GM19324 (cell line): ENCODE measurements at regions not wholly inside any gene's neighbourhood (a gene's known extent, or its start where the extent isn't known, plus 50 kb on each side); places are given as distances from the start of the nearest gene placed in this dataset.
"Not testable (repeated sequence)": the region's sequence is repeated elsewhere in the genome, so short reads cannot be mapped to it uniquely, and the experiment has no call there.

Source experiments
- ATAC-seq: cut with Tn5 transposase; IDR thresholded peaks from one replicate; pipeline ENCODE4 v1.9.1; 2021; ENCODE audit warnings: mild to moderate bottlenecking, moderate library complexity; ENCODE audit not compliant: unreplicated experiment, low FRiP score

GRCh38 chr6:134622382-134623173 is 304.7 kb upstream of the SGK1 start:
- no peak for ATAC-seq

- no peak for ATAC-seq
These were observed 303.9 kb upstream of the SGK1 start for GRCh38 chr6:134621858-134622257.

GRCh38 chr6:134619789-134620188 is 301.9 kb upstream of the SGK1 start:
- no peak for ATAC-seq

DNA sequence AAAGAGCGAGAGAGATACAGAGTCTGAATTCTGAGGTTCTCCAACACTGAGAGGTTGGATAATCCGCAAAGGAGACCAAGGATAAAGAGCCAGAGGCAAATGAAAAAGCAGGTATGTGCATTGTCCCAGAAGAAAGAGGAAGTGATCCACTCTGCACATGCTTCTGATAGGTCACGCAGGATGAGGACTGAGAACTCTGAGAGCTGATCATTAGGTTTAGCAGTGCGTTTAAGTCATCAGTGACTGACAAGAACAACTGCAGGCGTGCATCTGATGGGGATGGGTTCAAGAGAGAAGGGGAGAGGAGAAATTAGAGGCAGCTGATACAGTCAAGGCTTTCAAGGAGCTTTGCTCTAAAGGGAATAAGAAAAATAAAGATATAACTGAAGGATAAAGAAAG is 301.2 kb upstream of the SGK1 start:
- peak; percentile 79 for ATAC-seq

DNA sequence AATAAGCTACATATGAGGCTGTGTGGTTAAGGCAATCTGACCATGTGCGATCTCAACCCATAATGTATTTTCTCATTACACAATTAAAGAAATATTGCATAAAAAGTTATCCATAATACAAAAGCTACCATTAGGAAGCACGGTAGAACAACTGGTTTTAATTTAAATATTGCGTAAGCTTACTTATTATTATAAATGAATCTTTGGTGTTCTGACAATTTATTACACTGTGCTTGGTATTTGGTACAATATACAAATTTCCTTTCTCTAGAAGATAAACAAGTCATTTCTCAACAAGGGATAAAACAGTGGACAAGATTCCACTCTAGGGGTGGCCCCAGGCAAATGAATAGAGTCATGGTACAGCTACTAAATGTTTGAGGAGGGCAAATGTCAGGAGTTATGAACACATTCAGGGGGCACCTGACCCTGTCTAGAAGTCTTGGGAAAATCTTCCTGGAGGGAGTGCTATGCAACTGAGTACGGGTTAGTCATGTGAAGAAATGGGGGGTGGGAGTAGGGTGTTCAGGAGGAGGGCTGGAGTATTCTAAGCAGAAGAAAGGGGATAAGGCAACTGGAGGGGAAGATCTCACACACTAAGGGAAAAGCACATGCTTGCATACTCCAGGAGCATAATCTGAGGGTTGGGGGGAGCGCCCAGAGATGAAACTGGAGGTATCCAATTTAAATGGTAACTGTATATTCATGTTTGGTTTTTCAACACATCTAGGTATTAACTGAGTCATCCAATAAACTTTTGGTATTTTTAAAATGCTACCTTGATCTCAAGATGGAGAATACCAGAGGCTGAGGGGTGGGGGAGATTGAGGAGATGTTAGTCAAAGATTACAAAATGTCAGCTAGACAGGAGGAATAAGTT is 296.9 kb upstream of the SGK1 start:
- ATAC-seq = no peak

GRCh38 chr6:134612128-134612527 is 294.2 kb upstream of the SGK1 start:
- ATAC-seq = not testable (repeated sequence)

- ATAC-seq = no peak
These were observed 292.5 kb upstream of the SGK1 start for GRCh38 chr6:134610411-134610810.

- no peak for ATAC-seq
These were observed 291.9 kb upstream of the SGK1 start for GRCh38 chr6:134609716-134610261.

DNA sequence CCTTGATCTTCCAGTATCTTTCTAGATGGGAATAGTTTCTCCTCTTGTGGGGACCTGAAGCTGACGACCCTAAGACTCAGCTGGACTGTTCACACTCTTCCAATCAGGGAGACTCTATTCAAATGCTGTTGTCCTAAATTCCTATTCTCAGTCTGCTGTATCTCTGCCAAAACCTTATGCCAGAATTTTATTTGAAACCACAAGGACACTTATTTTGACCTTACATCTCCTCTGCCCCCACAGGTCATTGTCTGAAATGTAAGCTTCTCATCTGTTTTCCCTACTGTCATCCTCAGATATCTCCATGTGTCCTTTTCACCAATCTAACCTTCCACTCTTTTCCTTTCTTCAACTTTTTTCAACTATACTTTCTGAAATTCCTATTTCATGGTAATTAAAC is 289.5 kb upstream of the SGK1 start:
- no peak for ATAC-seq

DNA sequence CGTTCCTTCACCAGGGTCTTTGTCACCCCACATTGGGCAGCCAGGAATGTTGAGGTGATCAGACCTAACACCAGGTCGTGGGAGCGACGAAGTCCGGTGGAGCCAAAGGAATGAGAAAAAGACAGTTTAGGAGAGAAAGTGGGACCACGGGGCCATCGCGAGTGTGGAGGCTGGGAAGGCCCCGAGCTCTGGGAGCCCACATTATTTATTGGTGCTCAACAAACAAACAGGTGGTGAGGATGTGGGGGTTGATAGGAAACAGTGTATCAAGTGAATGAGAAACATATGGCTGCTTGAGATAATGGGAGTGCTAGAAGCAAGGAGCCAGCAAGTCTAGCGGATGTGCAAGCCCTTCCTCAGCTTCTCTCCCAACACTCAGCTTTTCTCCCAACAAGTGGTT is 287.1 kb upstream of the SGK1 start:
- ATAC-seq = no peak

GRCh38 chr6:134604014-134604676 is 286.2 kb upstream of the SGK1 start:
- no peak for ATAC-seq

- no peak for ATAC-seq
These were observed 285.6 kb upstream of the SGK1 start for GRCh38 chr6:134603561-134603960.

- ATAC-seq = no peak
These were observed 284.2 kb upstream of the SGK1 start for GRCh38 chr6:134602123-134602522.

DNA sequence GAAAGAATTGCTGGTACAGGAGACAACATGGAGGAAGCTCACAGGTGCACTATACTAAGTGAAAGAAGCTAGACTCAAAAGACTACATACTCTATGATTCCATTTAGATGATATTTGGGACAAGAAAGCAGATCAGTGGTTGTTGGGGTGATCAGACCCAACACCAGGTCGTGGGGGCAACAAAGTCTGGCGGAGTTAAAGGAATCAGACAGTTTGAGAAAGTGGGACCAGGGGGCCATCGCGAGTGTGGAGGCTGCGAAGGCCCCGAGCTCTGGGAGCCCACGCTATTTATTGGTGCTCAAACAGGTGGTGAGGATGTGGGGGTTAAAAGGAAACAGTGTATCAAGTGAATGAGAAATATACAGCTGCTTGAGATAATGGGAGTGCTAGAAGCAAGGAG is 282.8 kb upstream of the SGK1 start:
- no peak for ATAC-seq

GRCh38 chr6:134599079-134599478 is 281.2 kb upstream of the SGK1 start:
- no peak for ATAC-seq

GRCh38 chr6:134596191-134596590 is 278.3 kb upstream of the SGK1 start:
- ATAC-seq = no peak

DNA sequence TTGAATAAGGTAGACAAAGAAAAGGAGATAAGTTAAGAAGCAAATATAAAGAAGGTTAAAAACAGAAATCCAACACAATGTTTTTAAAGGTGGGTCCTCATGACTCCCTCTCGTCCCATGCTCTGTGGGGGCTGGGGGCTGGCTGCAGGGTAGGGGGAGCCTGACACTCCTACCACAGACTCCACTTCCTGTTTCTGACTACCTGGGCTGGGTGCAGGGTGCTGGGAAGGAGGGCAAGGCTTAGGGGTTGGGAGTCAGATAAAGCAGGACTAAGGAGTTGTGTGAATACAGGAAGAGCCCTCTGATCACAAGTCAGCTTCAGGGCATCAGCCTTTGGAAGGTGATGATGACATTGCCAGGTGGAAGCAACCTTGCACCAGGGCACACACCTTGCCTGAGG is 277.0 kb upstream of the SGK1 start:
- no peak for ATAC-seq

DNA sequence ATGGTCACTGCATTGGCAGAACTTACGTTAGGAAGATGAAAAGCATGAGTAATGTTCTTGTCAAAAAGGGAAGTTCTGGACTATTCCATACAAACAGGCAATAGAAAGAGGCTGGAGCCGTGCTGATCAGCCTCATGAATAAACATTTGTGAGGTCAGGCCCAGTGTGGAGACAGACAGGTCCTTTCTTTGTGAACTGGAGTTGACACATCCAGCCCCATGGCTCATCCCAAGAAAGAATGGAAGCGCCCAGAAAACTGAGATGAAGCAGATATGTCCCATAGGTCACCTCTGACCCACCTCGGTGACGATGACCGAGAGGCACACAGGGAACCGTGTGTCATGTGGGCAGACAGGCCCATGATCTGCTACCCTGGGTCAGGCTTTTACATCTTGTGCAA is 276.0 kb upstream of the SGK1 start:
- no peak for ATAC-seq

DNA sequence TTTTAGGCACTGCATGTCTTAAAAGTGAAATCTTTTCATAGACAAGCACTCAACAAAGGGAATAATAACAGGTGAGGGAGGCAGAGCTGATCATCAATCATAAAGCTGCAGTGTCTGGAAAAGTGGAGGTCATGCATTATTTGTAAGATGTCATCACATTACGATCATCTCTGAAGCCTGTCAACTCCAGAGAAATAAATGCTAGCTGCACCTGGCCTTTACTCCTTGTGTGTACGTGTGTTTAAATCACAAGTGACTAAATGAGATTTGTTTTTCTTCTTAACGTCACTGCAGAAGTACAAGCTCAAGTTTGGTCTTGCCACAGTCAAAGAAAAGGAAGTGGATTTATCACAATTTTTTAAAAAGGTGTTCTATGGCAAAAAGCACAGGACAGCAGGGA is 275.5 kb upstream of the SGK1 start:
- ATAC-seq = no peak

DNA sequence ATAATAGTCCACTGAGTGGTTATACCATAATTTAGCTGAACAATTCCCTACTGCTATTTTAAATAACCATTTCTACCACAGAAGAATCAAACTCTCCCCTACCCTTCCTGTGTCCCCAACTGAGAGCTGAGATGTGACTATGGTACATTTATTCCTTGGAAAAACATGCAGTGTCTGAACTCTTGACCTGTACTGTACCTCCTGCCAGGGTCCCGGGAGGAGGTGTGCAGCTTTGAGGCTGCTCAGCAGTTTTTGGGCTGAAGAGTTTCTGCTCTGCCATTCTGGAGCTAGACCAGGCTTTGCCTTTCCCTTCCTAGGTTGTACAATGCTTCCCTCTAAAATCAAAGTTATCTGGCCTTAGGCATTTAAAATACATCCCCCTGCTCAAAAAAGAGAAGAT is 275.1 kb upstream of the SGK1 start:
- ATAC-seq = no peak

GRCh38 chr6:134590449-134590848 is 272.5 kb upstream of the SGK1 start:
- no peak for ATAC-seq
